GM23248 (cell line): ENCODE measurements at regions not wholly inside any gene's neighbourhood (a gene's known extent, or its start where the extent isn't known, plus 50 kb on each side); places are given as distances from the start of the nearest gene placed in this dataset.

Experiments
- DNase-seq: peaks from one replicate; pipeline ENCODE4 v3.0.0-alpha.2; 2015
- H2AFZ ChIP-seq: fragments of 200-600 bp; sonication (generic); 2 replicates; pipeline ENCODE4 v1.6.1; 2016; ENCODE audit warnings: antibody characterized with exemption
- H3F3A ChIP-seq: fragments of 200-600 bp; sonication (generic); 2 replicates; pipeline ENCODE4 v1.6.1; 2016; ENCODE audit warnings: mild to moderate bottlenecking, antibody characterized with exemption, mixed run types; ENCODE audit not compliant: insufficient read depth
- H3K27ac ChIP-seq: fragments of 200-600 bp; sonication (generic); 2 replicates; pipeline ENCODE4 v1.5.1; 2016; ENCODE audit warnings: mild to moderate bottlenecking
- H3K27me3 ChIP-seq: fragments of 200-600 bp; sonication (generic); replicated peaks from 2 replicates; pipeline ENCODE4 v1.6.1; 2016; ENCODE audit warnings: mild to moderate bottlenecking; ENCODE audit not compliant: insufficient read depth
- H3K36me3 ChIP-seq: fragments of 200-600 bp; sonication (generic); 2 replicates; pipeline ENCODE4 v1.6.1; 2016; ENCODE audit warnings: low read depth, mild to moderate bottlenecking
- H3K4me1 ChIP-seq: fragments of 200-600 bp; sonication (generic); 2 replicates; pipeline ENCODE4 v1.6.1; 2016; ENCODE audit warnings: mild to moderate bottlenecking; ENCODE audit not compliant: insufficient read depth
- H3K4me2 ChIP-seq: fragments of 200-600 bp; sonication (generic); one replicate; pipeline ENCODE4 v1.6.1; 2016; ENCODE audit warnings: mild to moderate bottlenecking; ENCODE audit not compliant: unreplicated experiment
- H3K4me3 ChIP-seq: fragments of 200-600 bp; sonication (generic); 2 replicates; pipeline ENCODE4 v1.5.1; 2016; ENCODE audit warnings: mild to moderate bottlenecking
- H3K79me2 ChIP-seq: fragments of 200-600 bp; sonication (generic); 2 replicates; pipeline ENCODE4 v1.6.1; 2016; ENCODE audit warnings: mild to moderate bottlenecking; ENCODE audit not compliant: insufficient read depth
- H3K9ac ChIP-seq: fragments of 200-600 bp; sonication (generic); 2 replicates; pipeline ENCODE4 v1.6.1; 2016; ENCODE audit warnings: mild to moderate bottlenecking
- H3K9me2 ChIP-seq: fragments of 200-600 bp; sonication (generic); 2 replicates; pipeline ENCODE4 v1.6.1; 2016; ENCODE audit warnings: mixed run types, mild to moderate bottlenecking, moderate library complexity; ENCODE audit not compliant: insufficient read depth
- H3K9me3 ChIP-seq: fragments of 200-600 bp; sonication (generic); one replicate; pipeline ENCODE4 v1.6.1; 2017; ENCODE audit warnings: low read depth
- H4K20me1 ChIP-seq: fragments of 200-600 bp; sonication (generic); 2 replicates; pipeline ENCODE4 v1.6.0; 2016; ENCODE audit not compliant: insufficient read depth
- EZH2 ChIP-seq: fragments of 200-600 bp; sonication (generic); IDR thresholded peaks from 2 replicates; pipeline ENCODE4 v1.6.1; 2018; ENCODE audit warnings: antibody characterized with exemption, mild to moderate bottlenecking; ENCODE audit not compliant: insufficient read depth, poor library complexity, severe bottlenecking
- EZH2phosphoT487 ChIP-seq: fragments of 200-600 bp; sonication (generic); IDR thresholded peaks from 2 replicates; pipeline ENCODE4 v1.6.1; 2018; ENCODE audit warnings: antibody characterized with exemption, moderate library complexity, mild to moderate bottlenecking, low read depth; ENCODE audit not compliant: insufficient read depth
- WGBS, 2 experiments: methylation state at CpG; one replicate each; pipeline ENCODE4 v1.1.6; 2015 to 2017; ENCODE audit warnings: low lambda C conversion rate in 2 of 2, low coverage in 1 of 2; ENCODE audit errors: missing lambda C conversion rate in 2 of 2; 5-methylcytosine and 5-hydroxymethylcytosine counted together
- in situ Hi-C: fragments of 300-500 bp; cut with MboI; formaldehyde crosslinking; loops from 2 replicates; pipeline ENCODE4 v1.15.0; 2020

GRCh38 chr6:95142661-95143335 lies 434.5 kb upstream of the MANEA start:
- Histone ChIP-seq H3K79me2 (no peaks in the 10 kb centered on the region), H3K9me3 (no peaks in the 10 kb centered on the region), H3K27ac (no peak overlapping the region), H4K20me1 (no peaks in the 10 kb centered on the region), H3K4me3 (no peak overlapping the region), H3K4me1 (no peaks in the 10 kb centered on the region), H3F3A (no peaks in the 10 kb centered on the region), H3K9ac (no peak overlapping the region), H3K9me2 (no peaks in the 10 kb centered on the region), H3K36me3 (no peaks in the 10 kb centered on the region), H2AFZ (no peak overlapping the region), H3K27me3 (no peaks in the 10 kb centered on the region), H3K4me2 (no peak overlapping the region)
- no peak for DNase-seq
- TF ChIP-seq EZH2 (no peak), EZH2phosphoT487 (no peak)
- in situ Hi-C loops, result no loop called here
- WGBS, 2 experiments, result 5 to 7% methylated on average over 1 of the region's 1 CpG

GRCh38 chr6:95143408-95144180 lies 433.7 kb upstream of the MANEA start:
- no peaks in the 10 kb centered on the region for H3F3A ChIP-seq
- no peak overlapping the region for H3K4me2 ChIP-seq
- no peaks in the 10 kb centered on the region for H3K9me2 ChIP-seq
- no peak overlapping the region for H3K27ac ChIP-seq
- H4K20me1 ChIP-seq, result no peaks in the 10 kb centered on the region
- H3K9me3 ChIP-seq, result no peaks in the 10 kb centered on the region
- no peaks in the 10 kb centered on the region for H3K36me3 ChIP-seq
- no peaks in the 10 kb centered on the region for H3K27me3 ChIP-seq
- no peak overlapping the region for H3K9ac ChIP-seq
- WGBS, 2 experiments, result 5 to 7% methylated on average over 5 of the region's 5 CpGs
- in situ Hi-C loops, result no loop called here
- DNase-seq, result no peak
- no peak overlapping the region for H3K4me3 ChIP-seq
- H2AFZ ChIP-seq, result no peak overlapping the region
- TF ChIP-seq EZH2phosphoT487, result no peak
- no peak for TF ChIP-seq EZH2
- H3K4me1 ChIP-seq, result no peaks in the 10 kb centered on the region
- H3K79me2 ChIP-seq, result no peaks in the 10 kb centered on the region

- in situ Hi-C loops, result no loop called here
- TF ChIP-seq EZH2, result no peak
- Histone ChIP-seq H3K79me2 (no peaks in the 10 kb centered on the region), H3K4me3 (no peak overlapping the region), H3K27me3 (no peaks in the 10 kb centered on the region), H3F3A (no peaks in the 10 kb centered on the region), H3K36me3 (no peaks in the 10 kb centered on the region), H3K9ac (no peak overlapping the region), H3K4me1 (no peaks in the 10 kb centered on the region), H4K20me1 (no peaks in the 10 kb centered on the region), H3K9me2 (no peaks in the 10 kb centered on the region), H3K4me2 (no peak overlapping the region), H3K9me3 (no peaks in the 10 kb centered on the region), H3K27ac (no peak overlapping the region), H2AFZ (no peak overlapping the region)
- 0 to 15% methylated on average over 1 of the region's 1 CpG for WGBS, 2 experiments
- DNase-seq, result no peak
These were observed 431.9 kb upstream of the MANEA start for GRCh38 chr6:95145457-95145856.

- Histone ChIP-seq H3F3A (no peaks in the 10 kb centered on the region), H3K9me2 (no peaks in the 10 kb centered on the region), H4K20me1 (no peaks in the 10 kb centered on the region), H3K9ac (no peak overlapping the region), H3K27me3 (no peaks in the 10 kb centered on the region), H2AFZ (no peak overlapping the region), H3K4me2 (no peak overlapping the region), H3K79me2 (no peaks in the 10 kb centered on the region), H3K27ac (no peak overlapping the region), H3K4me1 (no peaks in the 10 kb centered on the region), H3K9me3 (no peaks in the 10 kb centered on the region), H3K36me3 (no peaks in the 10 kb centered on the region), H3K4me3 (no peak overlapping the region)
- in situ Hi-C loops, result no loop called here
- no peak for DNase-seq
- TF ChIP-seq EZH2phosphoT487 (no peak), EZH2 (no peak)
These were observed 417.8 kb upstream of the MANEA start for GRCh38 chr6:95159557-95159956.
